Inferior parietal cortex (tissue), 1 donor: ENCODE measurements at regions not wholly inside any gene's neighbourhood (a gene's known extent, or its start where the extent isn't known, plus 50 kb on each side); places are given as distances from the start of the nearest gene placed in this dataset.
"Not testable (repeated sequence)": the region's sequence is repeated elsewhere in the genome, so short reads cannot be mapped to it uniquely, and the experiment has no call there.

Source experiments
- DNase-seq: peaks from one replicate; pipeline ENCODE4 v3.0.0-alpha.2; 2016; ENCODE audit errors: extremely low spot score

- DNase-seq, result no peak
Measured at GRCh38 chr11:71153005-71153390, 99.4 kb downstream of the SHANK2 start.

- DNase-seq, result not testable (repeated sequence)
Measured at GRCh38 chr11:71152312-71153004, 99.9 kb downstream of the SHANK2 start.

GRCh38 chr11:71151561-71151960 is 100.8 kb downstream of the SHANK2 start:
- no peak for DNase-seq

- no peak for DNase-seq
Measured at GRCh38 chr11:71150859-71151258, 101.5 kb downstream of the SHANK2 start.

- no peak for DNase-seq
Measured at GRCh38 chr11:71148716-71149115, 103.7 kb downstream of the SHANK2 start.

GRCh38 chr11:71147331-71147730 is 105.0 kb downstream of the SHANK2 start:
- no peak for DNase-seq

GRCh38 chr11:71146846-71147245 is 105.5 kb downstream of the SHANK2 start:
- DNase-seq, result no peak

GRCh38 chr11:71145988-71146824 is 106.2 kb downstream of the SHANK2 start:
- no peak for DNase-seq

- no peak for DNase-seq
Measured at GRCh38 chr11:71145368-71145767, 107.0 kb downstream of the SHANK2 start.

- no peak for DNase-seq
Measured at GRCh38 chr11:71144736-71145135, 107.6 kb downstream of the SHANK2 start.

- no peak for DNase-seq
Measured at GRCh38 chr11:71144010-71144409, 108.4 kb downstream of the SHANK2 start.

- DNase-seq, result peak; percentile 5
Measured at GRCh38 chr11:71140206-71140919, 112.0 kb downstream of the SHANK2 start.

GRCh38 chr11:71139516-71140205 is 112.7 kb downstream of the SHANK2 start:
- peak; percentile 89 for DNase-seq

GRCh38 chr11:71138737-71139425 is 113.5 kb downstream of the SHANK2 start:
- peak; percentile 8 for DNase-seq

GRCh38 chr11:71137376-71137775 is 115.0 kb downstream of the SHANK2 start:
- no peak for DNase-seq

- DNase-seq, result no peak
Measured at GRCh38 chr11:71136095-71136845, 116.1 kb downstream of the SHANK2 start.

GRCh38 chr11:71135112-71135511 is 117.3 kb downstream of the SHANK2 start:
- DNase-seq, result no peak

GRCh38 chr11:71133946-71134345 is 118.4 kb downstream of the SHANK2 start:
- DNase-seq, result no peak

- DNase-seq, result no peak
Measured at GRCh38 chr11:71131861-71132260, 120.5 kb downstream of the SHANK2 start.

- DNase-seq, result no peak
Measured at GRCh38 chr11:71130106-71130505, 122.3 kb downstream of the SHANK2 start.

GRCh38 chr11:71129624-71130023 is 122.8 kb downstream of the SHANK2 start:
- DNase-seq, result no peak
